Umbilical cord (tissue), 1 donor: ENCODE measurements at regions not wholly inside any gene's neighbourhood (a gene's known extent, or its start where the extent isn't known, plus 50 kb on each side); places are given as distances from the start of the nearest gene placed in this dataset.
A peak's percentile ranks its signal among the peaks of the same experiment; 100 is the strongest.
"Not testable (repeated sequence)": the region's sequence is repeated elsewhere in the genome, so short reads cannot be mapped to it uniquely, and the experiment has no call there.

Source experiments
- DNase-seq: peaks from one replicate; pipeline ENCODE4 v3.0.0-alpha.2; 2015; ENCODE audit warnings: low spot score

- DNase-seq = no peak
Measured at GRCh38 chr2:109719871-109720270, 74.2 kb upstream of the RGPD5 start.

DNA sequence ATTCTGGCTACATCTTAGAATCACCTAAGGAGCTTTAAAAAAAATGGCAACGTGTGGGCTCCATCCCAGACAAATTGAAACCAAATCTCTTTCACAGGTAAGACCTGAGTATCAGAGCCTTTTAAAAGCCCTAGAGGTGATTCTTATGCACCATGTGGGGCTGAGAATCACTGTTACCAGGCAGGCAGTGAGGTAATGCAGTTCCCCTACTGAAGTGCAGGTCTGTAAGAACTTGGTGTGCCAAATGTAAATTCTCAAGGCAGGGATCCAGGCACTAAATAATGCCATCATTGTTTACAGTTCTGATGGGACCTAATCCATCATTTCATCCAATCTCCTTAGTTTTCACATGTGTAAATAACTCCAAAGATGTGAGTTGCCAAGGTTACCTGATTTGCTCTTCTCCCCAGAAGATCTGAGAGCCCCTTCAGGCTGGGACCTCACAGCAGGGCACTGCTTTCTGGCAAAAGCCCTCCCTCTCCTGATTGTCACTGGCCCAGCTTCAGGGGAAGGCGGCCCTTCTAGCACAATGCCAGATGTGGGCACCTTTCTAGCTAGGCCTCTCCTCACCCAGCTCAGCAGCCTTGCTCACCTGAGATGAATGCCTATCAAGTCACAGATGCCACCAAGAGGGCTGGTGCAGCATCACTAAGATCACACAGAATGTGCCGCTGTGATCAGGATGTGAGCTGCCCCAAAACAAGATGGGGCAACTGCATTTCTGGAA is 73.6 kb upstream of the RGPD5 start:
- DNase-seq = no peak

DNA sequence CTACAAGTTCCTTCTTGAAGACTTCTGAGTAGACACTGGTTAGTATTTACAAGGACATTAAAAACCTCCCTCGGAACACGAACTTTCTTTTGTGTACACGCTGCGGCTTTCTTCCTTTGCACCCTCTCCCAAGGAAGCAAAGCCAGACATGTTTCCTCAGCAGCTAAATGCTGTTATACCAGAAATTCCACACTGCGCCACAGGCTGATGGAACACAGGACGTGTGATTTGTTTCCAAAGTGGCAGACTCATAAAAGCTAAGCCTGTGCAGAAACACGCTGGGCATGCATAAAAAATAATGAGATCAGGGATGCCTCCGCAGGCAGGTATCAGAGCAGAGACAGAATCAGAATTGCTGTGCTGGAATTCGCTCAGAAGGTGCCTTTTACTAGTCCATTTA is 73.0 kb upstream of the RGPD5 start:
- peak; percentile 87 for DNase-seq

- DNase-seq = no peak
Measured at GRCh38 chr2:109721626-109722025, 72.5 kb upstream of the RGPD5 start.

GRCh38 chr2:109722026-109722425 is 72.1 kb upstream of the RGPD5 start:
- DNase-seq = peak; percentile 45

- not testable (repeated sequence) for DNase-seq
Measured at GRCh38 chr2:109722640-109723039, 71.5 kb upstream of the RGPD5 start.

DNA sequence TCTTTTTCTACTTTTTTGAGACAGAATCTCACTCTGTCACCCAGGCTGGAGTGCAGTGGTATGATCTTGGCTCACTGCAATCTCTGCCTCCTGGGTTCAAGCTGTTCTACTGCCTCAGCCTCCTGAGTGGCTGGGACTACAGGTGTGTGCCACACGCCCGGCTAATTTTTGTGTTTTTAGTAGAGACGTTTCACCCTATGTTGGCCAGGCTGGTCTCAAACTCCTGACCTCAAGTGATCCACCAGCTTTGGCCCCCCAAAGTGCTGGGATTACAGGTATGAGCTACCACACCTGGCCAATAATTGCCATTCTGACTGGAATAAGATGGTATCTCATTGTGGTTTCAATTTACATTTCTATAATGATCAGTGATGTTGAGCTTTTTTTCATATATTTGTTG is 71.0 kb upstream of the RGPD5 start:
- not testable (repeated sequence) for DNase-seq

DNA sequence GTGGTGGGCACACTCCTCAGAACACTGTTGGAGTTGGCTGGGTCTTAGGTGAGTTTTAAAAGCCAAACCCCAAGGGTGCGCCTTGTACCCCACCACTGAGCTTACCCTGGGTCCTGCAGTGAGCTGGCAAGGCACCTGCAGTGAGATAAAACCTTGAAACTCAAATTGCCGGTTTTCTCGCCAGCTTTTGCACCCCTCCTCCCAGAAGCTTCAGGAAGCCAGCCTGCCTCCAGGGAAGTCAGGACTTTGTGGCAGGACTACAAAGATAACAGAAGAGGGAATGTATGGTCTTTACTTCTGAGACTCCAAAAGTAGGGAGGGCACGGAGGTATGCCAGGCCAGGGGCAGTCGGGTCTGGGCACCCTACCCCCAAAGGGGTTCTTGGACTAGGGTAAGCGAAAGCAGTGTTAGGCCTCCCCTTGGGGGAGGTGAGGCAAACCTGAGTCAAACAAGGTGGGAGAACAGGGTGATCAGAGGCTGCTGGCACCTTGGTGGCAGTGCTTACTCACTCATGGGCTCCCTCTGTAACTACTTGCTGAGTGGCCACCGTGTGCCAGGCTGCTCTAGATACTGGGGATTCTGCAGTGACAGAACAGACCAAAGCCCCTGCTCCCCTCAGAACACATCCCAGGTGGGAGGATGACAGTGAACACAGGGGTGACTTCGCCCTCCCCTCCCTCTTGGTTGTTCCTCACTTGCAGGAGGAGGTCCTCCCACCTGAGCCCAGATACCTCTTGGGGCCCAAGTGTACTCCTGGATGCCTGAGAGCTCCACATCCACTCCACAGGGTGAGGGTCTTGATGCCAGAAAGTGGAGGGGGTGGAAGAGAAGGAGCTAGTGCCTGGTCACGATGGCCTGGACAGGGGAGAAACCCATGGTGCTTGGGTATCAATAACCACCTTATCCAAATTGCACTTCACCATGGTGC is 69.3 kb upstream of the RGPD5 start:
- no peak for DNase-seq

GRCh38 chr2:109726379-109727270 is 67.5 kb upstream of the RGPD5 start:
- no peak for DNase-seq

GRCh38 chr2:109727929-109728447 is 66.1 kb upstream of the RGPD5 start:
- no peak for DNase-seq

DNA sequence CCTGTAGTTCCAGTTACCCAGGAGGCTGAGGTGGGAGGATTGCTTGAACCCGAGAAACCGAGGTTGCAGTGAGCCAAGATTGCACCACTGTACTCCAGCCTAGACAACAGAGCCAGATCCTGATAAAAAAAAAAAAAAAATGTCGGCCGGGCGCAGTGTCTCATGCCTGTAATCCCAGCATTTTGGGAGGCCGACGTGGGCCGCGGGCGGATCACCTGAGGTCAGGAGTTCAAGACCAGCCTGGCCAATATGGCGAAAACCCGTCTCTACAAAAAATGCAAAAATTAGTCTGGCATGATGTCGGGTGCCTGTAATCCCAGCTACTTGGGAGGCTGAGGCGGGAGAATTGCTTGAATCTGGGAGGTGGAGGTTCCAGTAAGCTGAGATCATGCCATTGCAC is 60.4 kb upstream of the RGPD5 start:
- not testable (repeated sequence) for DNase-seq

DNA sequence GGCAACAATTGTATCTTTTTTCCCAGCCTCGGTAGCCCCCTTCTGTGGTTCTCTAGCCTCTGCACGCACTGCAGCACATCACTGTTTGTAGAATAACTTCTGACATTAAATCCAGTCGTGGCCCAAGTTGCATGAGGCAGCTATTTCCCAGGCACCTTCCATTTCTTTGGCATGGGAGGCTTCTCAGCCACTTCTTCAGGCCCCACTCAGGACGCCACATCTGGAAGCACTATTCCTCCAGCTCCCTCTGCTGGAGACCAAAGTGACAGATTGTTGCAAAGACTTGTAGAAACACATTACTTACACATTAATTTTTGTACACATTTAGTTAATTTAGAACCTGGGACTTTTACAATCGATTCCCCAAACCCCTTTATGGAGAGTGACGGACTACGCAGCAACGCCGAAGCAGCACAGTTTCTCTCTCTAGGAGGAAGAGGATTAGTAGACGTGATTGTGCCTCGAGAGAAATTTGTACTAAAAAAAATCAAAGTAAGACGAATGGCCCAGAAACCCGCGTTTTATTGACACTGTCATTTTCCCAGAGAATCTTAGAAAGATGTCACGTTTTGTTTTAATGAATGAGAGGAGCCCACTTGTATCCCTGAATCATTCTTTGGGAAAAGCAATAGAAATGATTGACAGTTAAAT is 57.8 kb upstream of the RGPD5 start:
- DNase-seq = peak; percentile 83
